K562 (cell line): ENCODE measurements at regions not wholly inside any gene's neighbourhood (a gene's known extent, or its start where the extent isn't known, plus 50 kb on each side); places are given as distances from the start of the nearest gene placed in this dataset.

Source experiments
- ATF2 ChIP-seq: sonication (generic); formaldehyde crosslinking; IDR thresholded peaks from 2 replicates; pipeline ENCODE4 v1.8.1; 2022; ENCODE audit warnings: missing genetic modification reagents
- BCLAF1 ChIP-seq, 2 experiments: fragments of 450-650 bp in 1 of 2; IDR thresholded peaks; 2 replicates each; pipeline ENCODE4 v1.6.1; 2011 to 2017; ENCODE audit warnings: low read depth in 2 of 2, antibody characterized with exemption in 1 of 2, borderline replicate concordance in 1 of 2, low read length in 1 of 2, mild to moderate bottlenecking in 1 of 2, mixed read lengths in 1 of 2; ENCODE audit not compliant: control insufficient read depth in 1 of 2
- CREM ChIP-seq: IDR thresholded peaks from 2 replicates; pipeline ENCODE4 v1.6.1; 2014; ENCODE audit warnings: antibody characterized with exemption, low read depth
- CTCF ChIP-seq, 3 experiments: IDR thresholded peaks in 2 of 3; conservative IDR thresholded peaks in 1 of 3; 2 replicates each; pipeline ENCODE4 v1.5.1; 2011 to 2012; ENCODE audit warnings: low read length in 3 of 3, mild to moderate bottlenecking in 3 of 3, control low read depth in 2 of 3, improper control_type of control experiment in 1 of 3, inconsistent platforms in 1 of 3, low read depth in 1 of 3, mixed read lengths in 1 of 3, moderate library complexity in 1 of 3; ENCODE audit not compliant: insufficient read depth in 2 of 3
- DPF2 ChIP-seq: fragments of 450-650 bp; IDR thresholded peaks from 2 replicates; pipeline ENCODE4 v1.6.1; 2016
- EP300 ChIP-seq: IDR thresholded peaks from 2 replicates; pipeline ENCODE4 v1.6.1; 2012; ENCODE audit warnings: low read length, improper control_type of control experiment
- NCOA6 ChIP-seq: fragments of 450-650 bp; IDR thresholded peaks from 2 replicates; pipeline ENCODE4 v1.6.1; 2017; ENCODE audit warnings: mild to moderate bottlenecking
- NR2C2 ChIP-seq, 2 experiments: fragments of 200-800 bp in 1 of 2; sonication (Bioruptor generic) in 1 of 2; sonication (generic) in 1 of 2; formaldehyde crosslinking in 1 of 2; IDR thresholded peaks; 2 replicates each; pipeline versions ENCODE4 v1.6.1 to v1.8.0; 2016 to 2022; ENCODE audit warnings: mild to moderate bottlenecking in 1 of 2, missing compliant biosample characterization in 1 of 2, missing genetic modification characterization in 1 of 2, missing genetic modification reagents in 1 of 2
- PTRF ChIP-seq: fragments of 450-650 bp; IDR thresholded peaks from 2 replicates; pipeline ENCODE4 v1.6.1; 2016; ENCODE audit warnings: mild to moderate bottlenecking, missing genetic modification characterization, missing compliant biosample characterization
- RNF219 ChIP-seq: fragments of 250-450 bp; sonication (Bioruptor Pico); IDR thresholded peaks from 2 replicates; pipeline ENCODE4 v1.5.0; 2022; ENCODE audit warnings: mild to moderate bottlenecking
- ZC3H4 ChIP-seq: sonication (generic); formaldehyde crosslinking; IDR thresholded peaks from 2 replicates; pipeline ENCODE4 v1.9.0; 2021; ENCODE audit warnings: missing genetic modification reagents, borderline replicate concordance
- ZNF551 ChIP-seq: fragments of 250-450 bp; sonication (Bioruptor Pico); IDR thresholded peaks from 2 replicates; pipeline ENCODE4 v1.5.0; 2021; ENCODE audit warnings: mild to moderate bottlenecking, moderate library complexity
- TF ChIP-seq, protein P1 (sequence below), 2 experiments: fragments of 450-650 bp in 1 of 2; sonication (generic) in 1 of 2; formaldehyde crosslinking in 1 of 2; IDR thresholded peaks in 1 of 2; conservative IDR thresholded peaks in 1 of 2; 2 replicates each; pipeline versions ENCODE4 v1.6.1 to v1.8.1; 2016 to 2023; ENCODE audit warnings: mild to moderate bottlenecking in 2 of 2, moderate library complexity in 2 of 2, inconsistent platforms in 1 of 2, missing genetic modification reagents in 1 of 2

GRCh38 chr7:119888251-119888650, 384.7 kb upstream of the KCND2 start:
- TF ChIP-seq NR2C2 (CRISPR knock-in tag; IDR thresholded peaks at IDR 0.05) (no peak), NR2C2 (tag; IDR thresholded peaks at IDR 0.05) (no peak), CTCF (IDR thresholded peaks at IDR 0.05 in 2 of 3, conservative IDR thresholded peaks at IDR 0.05 in 1 of 3; ENCODE audit: insufficient read depth in 2 of 3, low read depth in 1 of 3, low read length in 3 of 3) (no peak), ZC3H4 (CRISPR knock-in tag) (no peak), BCLAF1 (IDR thresholded peaks at IDR 0.05; ENCODE audit: borderline replicate concordance in 1 of 2, control insufficient read depth in 1 of 2, low read depth in 2 of 2, low read length in 1 of 2) (no peak), ZNF551 (CRISPR knock-in tag) (no peak), DPF2 (no peak), CREM (no peak), ATF2 (no peak), NCOA6 (no peak), EP300 (no peak), RNF219 (CRISPR knock-in tag) (no peak), PTRF (no peak)
- TF ChIP-seq, protein P1, sequence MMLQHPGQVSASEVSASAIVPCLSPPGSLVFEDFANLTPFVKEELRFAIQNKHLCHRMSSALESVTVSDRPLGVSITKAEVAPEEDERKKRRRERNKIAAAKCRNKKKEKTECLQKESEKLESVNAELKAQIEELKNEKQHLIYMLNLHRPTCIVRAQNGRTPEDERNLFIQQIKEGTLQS (IDR thresholded peaks at IDR 0.05): no peak
- TF ChIP-seq, protein P1 (CRISPR knock-in tag; conservative IDR thresholded peaks at IDR 0.05): no peak
